Endothelial cell of umbilical vein (primary cell): ENCODE measurements at regions not wholly inside any gene's neighbourhood (a gene's known extent, or its start where the extent isn't known, plus 50 kb on each side); places are given as distances from the start of the nearest gene placed in this dataset.

ENCODE experiments used
- BruUV-seq: library from RNA; stranded (reverse); fragments of 400-500 nt; replicated peaks from 2 replicates; lab custom pipeline; 2021; lab: Mats Ljungman, UMichigan
- CTCF ChIA-PET: fragments of 300-600, 350-600 bp; sonication (Branson Sonifier 250); formaldehyde crosslinking; loops from one replicate; lab custom pipeline; 2021; ENCODE audit warnings: antibody characterized with exemption, inconsistent platforms; lab: Charles Lee
- POLR2A ChIA-PET: fragments of 300-600, 350-600 bp; sonication (Branson Sonifier 250); formaldehyde crosslinking; loops from one replicate; lab custom pipeline; 2021; ENCODE audit warnings: antibody characterized with exemption, inconsistent platforms; lab: Charles Lee
- DNase-seq: peaks from one replicate; pipeline ENCODE4 v3.0.0-alpha.2; 2011; ENCODE audit warnings: low read depth, low spot score
- FAIRE-seq: peaks from 2 replicates; lab custom pipeline; 2011; peaks lifted over from hg19 to GRCh38; lab: Jason Lieb, UNC
- H2AFZ ChIP-seq: 2 replicates; pipeline ENCODE4 v1.6.0; 2012; ENCODE audit warnings: low read depth, low read length, control low read depth, inconsistent platforms
- H3K27ac ChIP-seq: 2 replicates; pipeline ENCODE4 v1.5.1; 2011; ENCODE audit warnings: low read depth, mild to moderate bottlenecking, control low read depth, low read length, moderate library complexity; ENCODE audit not compliant: insufficient read depth
- H3K27me3 ChIP-seq, 2 experiments: 2 replicates each; pipeline versions ENCODE4 v1.6.0 to v1.6.1; 2011; ENCODE audit warnings: low read length in 2 of 2, mixed read lengths in 1 of 2; ENCODE audit not compliant: control insufficient read depth in 2 of 2, insufficient read depth in 2 of 2
- H3K36me3 ChIP-seq, 2 experiments: 2 replicates in 1 of 2; 3 replicates in 1 of 2; pipeline ENCODE4 v1.5.1; 2011; ENCODE audit warnings: low read length in 2 of 2, mild to moderate bottlenecking in 1 of 2, moderate library complexity in 1 of 2; ENCODE audit not compliant: control insufficient read depth in 2 of 2, insufficient read depth in 2 of 2; ENCODE audit errors: extremely low read depth in 1 of 2
- H3K4me1 ChIP-seq: 3 replicates; pipeline ENCODE4 v1.5.1; 2011; ENCODE audit warnings: mild to moderate bottlenecking, low read length; ENCODE audit not compliant: control insufficient read depth, insufficient read depth; ENCODE audit errors: extremely low read depth
- H3K4me2 ChIP-seq: 2 replicates; pipeline ENCODE4 v1.6.1; 2011; ENCODE audit warnings: low read length, control low read depth, mixed read lengths; ENCODE audit not compliant: insufficient read depth
- H3K4me3 ChIP-seq, 3 experiments: fragments of 200-600 bp in 1 of 3; sonication (generic), shearing (Covaris generic) in 1 of 3; replicated peaks in 1 of 3; 2 replicates each; pipeline ENCODE4 v1.5.1; 2011 to 2016; ENCODE audit warnings: control low read depth in 3 of 3, low read length in 3 of 3, mild to moderate bottlenecking in 2 of 3, inconsistent platforms in 1 of 3, low read depth in 1 of 3, moderate library complexity in 1 of 3; ENCODE audit not compliant: insufficient read depth in 1 of 3
- H3K79me2 ChIP-seq: 2 replicates; pipeline ENCODE4 v1.6.0; 2012; ENCODE audit warnings: low read length, inconsistent platforms; ENCODE audit not compliant: control insufficient read depth, insufficient read depth
- H3K9ac ChIP-seq: replicated peaks from 2 replicates; pipeline ENCODE3; 2011; ENCODE audit warnings: low read length, control low read depth; ENCODE audit not compliant: insufficient read depth; ENCODE audit errors: extremely low read depth
- H3K9me1 ChIP-seq: replicated peaks from 3 replicates; pipeline ENCODE4 v1.6.0; 2011; ENCODE audit warnings: mild to moderate bottlenecking, low read length; ENCODE audit not compliant: control insufficient read depth, insufficient read depth; ENCODE audit errors: extremely low read depth
- H3K9me3 ChIP-seq: replicated peaks from 2 replicates; pipeline ENCODE4 v1.5.1; 2012; ENCODE audit warnings: low read length, inconsistent platforms; ENCODE audit not compliant: control insufficient read depth, insufficient read depth
- H4K20me1 ChIP-seq: replicated peaks from 2 replicates; pipeline ENCODE3; 2011; ENCODE audit warnings: mild to moderate bottlenecking, low read length; ENCODE audit not compliant: control insufficient read depth, insufficient read depth; ENCODE audit errors: extremely low read depth
- EZH2 ChIP-seq: IDR thresholded peaks from 2 replicates; pipeline ENCODE4 v1.6.1; 2012; ENCODE audit warnings: borderline replicate concordance, low read depth, mild to moderate bottlenecking, moderate library complexity, low read length, inconsistent platforms; ENCODE audit not compliant: severe bottlenecking
- FOS ChIP-seq: IDR thresholded peaks from 2 replicates; pipeline ENCODE4 v1.6.1; 2011; ENCODE audit warnings: mild to moderate bottlenecking, low read length, moderate library complexity, borderline replicate concordance; ENCODE audit not compliant: insufficient read depth
- GATA2 ChIP-seq: IDR thresholded peaks from 2 replicates; pipeline ENCODE4 v1.7.0; 2011; ENCODE audit warnings: low read depth, mild to moderate bottlenecking, moderate library complexity, mixed read lengths, low read length; ENCODE audit not compliant: insufficient read length, insufficient read depth
- JUN ChIP-seq: IDR thresholded peaks from 2 replicates; pipeline ENCODE4 v1.6.1; 2011; ENCODE audit warnings: borderline replicate concordance, low read depth; ENCODE audit not compliant: insufficient read length, insufficient read depth
- MYC ChIP-seq: IDR thresholded peaks from one replicate; pipeline ENCODE4 v1.6.1; 2011; ENCODE audit warnings: mild to moderate bottlenecking, low read depth, low read length
- POLR2A ChIP-seq: IDR thresholded peaks from 2 replicates; pipeline ENCODE4 v1.6.1; 2012; ENCODE audit warnings: low read depth, mild to moderate bottlenecking, control low read depth, low read length
- POLR2AphosphoS5 ChIP-seq: IDR thresholded peaks from 2 replicates; pipeline ENCODE4 v1.6.1; 2012; ENCODE audit warnings: low read depth, mild to moderate bottlenecking, control low read depth, low read length, moderate library complexity; ENCODE audit not compliant: insufficient read depth
- dilution Hi-C: fragments of 300-500 bp; cut with MboI; formaldehyde crosslinking; loops from one replicate; pipeline ENCODE4 v1.15.0; 2019; ENCODE audit warnings: low sequenced_read_pairs; ENCODE audit not compliant: extremely low pct_ligation_motif_present
- intact Hi-C: fragments of 100-400 bp; cut with micrococcal nuclease; formaldehyde crosslinking; loops from one replicate; pipeline ENCODE4 v1.10.0; 2022
- TF ChIP-seq, protein P1 (sequence below): IDR thresholded peaks from 2 replicates; pipeline ENCODE4 v1.6.1; 2011; ENCODE audit not compliant: insufficient read depth, insufficient read length
- TF ChIP-seq, protein P2 (sequence below), 2 donors: IDR thresholded peaks; 1 replicate in 1 of 2; 2 replicates in 1 of 2; pipeline ENCODE4 v1.5.1; 2011; ENCODE audit warnings: low read length in 2 of 2, mild to moderate bottlenecking in 2 of 2, moderate library complexity in 2 of 2, control low read depth in 1 of 2, inconsistent platforms in 1 of 2, low read depth in 1 of 2; ENCODE audit not compliant: insufficient read depth in 1 of 2; ENCODE audit errors: extremely low read depth in 1 of 2

DNA sequence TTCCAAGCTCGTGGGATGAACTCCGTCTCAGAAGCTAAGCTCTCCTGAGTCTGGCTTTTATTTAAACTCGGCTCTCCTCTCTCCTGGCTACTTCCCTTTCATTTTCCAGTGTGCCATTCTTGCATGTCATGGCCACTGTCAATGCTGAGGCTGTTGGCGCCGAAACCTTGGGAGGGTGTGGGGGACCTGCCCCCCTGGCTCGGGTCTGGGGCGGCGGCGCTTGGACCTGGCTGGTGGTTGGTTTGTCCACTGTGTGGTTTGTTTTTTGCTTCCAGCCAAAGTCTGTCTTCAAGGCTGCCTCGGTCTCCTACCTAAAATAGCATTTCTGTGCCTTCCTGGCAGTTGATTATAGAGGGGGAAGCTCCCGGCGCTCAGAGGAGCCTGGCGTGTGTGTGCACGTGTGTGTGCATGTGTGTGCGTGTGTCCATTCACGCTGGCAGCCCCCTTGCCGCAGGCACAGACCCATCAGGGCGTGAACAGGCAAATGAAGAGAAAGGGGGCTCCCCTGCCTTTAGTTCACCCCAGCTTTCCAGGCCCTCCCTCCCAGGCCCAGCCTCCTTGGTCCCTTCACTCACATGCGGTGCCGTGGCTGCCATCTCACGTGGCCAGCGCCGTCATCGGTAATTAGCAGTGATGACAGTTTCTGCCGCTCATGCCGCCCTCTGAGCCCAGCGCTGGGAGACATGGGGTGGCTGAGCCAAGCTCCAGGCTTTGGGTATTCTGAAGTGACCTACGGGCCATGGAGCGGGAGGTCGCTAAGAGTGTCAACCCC is 179.9 kb downstream of the SEC14L1 start:
- FAIRE-seq (no peak), DNase-seq (no peak)
- ChIA-PET CTCF (no interaction called here), POLR2A (no interaction called here)
- intact Hi-C loops (no loop called here), dilution Hi-C loops (no loop called here)
- H3K4me3 ChIP-seq = no peak overlapping the region
- no peak for TF ChIP-seq FOS
- TF ChIP-seq GATA2 = no peak
- no peak for TF ChIP-seq MYC
- TF ChIP-seq POLR2A = no peak
- no peak for TF ChIP-seq JUN
- no peak for TF ChIP-seq EZH2
- TF ChIP-seq, protein P1, sequence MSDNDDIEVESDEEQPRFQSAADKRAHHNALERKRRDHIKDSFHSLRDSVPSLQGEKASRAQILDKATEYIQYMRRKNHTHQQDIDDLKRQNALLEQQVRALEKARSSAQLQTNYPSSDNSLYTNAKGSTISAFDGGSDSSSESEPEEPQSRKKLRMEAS = no peak
- no peak for TF ChIP-seq POLR2AphosphoS5
- TF ChIP-seq, protein P2, sequence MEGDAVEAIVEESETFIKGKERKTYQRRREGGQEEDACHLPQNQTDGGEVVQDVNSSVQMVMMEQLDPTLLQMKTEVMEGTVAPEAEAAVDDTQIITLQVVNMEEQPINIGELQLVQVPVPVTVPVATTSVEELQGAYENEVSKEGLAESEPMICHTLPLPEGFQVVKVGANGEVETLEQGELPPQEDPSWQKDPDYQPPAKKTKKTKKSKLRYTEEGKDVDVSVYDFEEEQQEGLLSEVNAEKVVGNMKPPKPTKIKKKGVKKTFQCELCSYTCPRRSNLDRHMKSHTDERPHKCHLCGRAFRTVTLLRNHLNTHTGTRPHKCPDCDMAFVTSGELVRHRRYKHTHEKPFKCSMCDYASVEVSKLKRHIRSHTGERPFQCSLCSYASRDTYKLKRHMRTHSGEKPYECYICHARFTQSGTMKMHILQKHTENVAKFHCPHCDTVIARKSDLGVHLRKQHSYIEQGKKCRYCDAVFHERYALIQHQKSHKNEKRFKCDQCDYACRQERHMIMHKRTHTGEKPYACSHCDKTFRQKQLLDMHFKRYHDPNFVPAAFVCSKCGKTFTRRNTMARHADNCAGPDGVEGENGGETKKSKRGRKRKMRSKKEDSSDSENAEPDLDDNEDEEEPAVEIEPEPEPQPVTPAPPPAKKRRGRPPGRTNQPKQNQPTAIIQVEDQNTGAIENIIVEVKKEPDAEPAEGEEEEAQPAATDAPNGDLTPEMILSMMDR (IDR thresholded peaks at IDR 0.05; ENCODE audit: extremely low read depth in 1 of 2, insufficient read depth in 1 of 2, low read depth in 1 of 2, low read length in 2 of 2) = no peak
- no peaks in the 10 kb centered on the region for H3K79me2 ChIP-seq
- H4K20me1 ChIP-seq = no peaks in the 10 kb centered on the region
- no peaks in the 10 kb centered on the region for H3K9me1 ChIP-seq
- H3K4me2 ChIP-seq = no peak overlapping the region
- H3K4me1 ChIP-seq = peaks cover 33% of the 10 kb centered on the region
- H3K36me3 ChIP-seq = no peaks in the 10 kb centered on the region
- H3K27me3 ChIP-seq = no peaks in the 10 kb centered on the region
- no peaks in the 10 kb centered on the region for H3K9me3 ChIP-seq
- BruUV-seq = no TSS peak
- H3K27ac ChIP-seq = no peak overlapping the region
- no peak overlapping the region for H3K9ac ChIP-seq
- H2AFZ ChIP-seq = no peak overlapping the region
